ENCODE measurements at regions not wholly inside any gene's neighbourhood (a gene's known extent, or its start where the extent isn't known, plus 50 kb on each side); places are given as distances from the start of the nearest gene placed in this dataset.

DNA sequence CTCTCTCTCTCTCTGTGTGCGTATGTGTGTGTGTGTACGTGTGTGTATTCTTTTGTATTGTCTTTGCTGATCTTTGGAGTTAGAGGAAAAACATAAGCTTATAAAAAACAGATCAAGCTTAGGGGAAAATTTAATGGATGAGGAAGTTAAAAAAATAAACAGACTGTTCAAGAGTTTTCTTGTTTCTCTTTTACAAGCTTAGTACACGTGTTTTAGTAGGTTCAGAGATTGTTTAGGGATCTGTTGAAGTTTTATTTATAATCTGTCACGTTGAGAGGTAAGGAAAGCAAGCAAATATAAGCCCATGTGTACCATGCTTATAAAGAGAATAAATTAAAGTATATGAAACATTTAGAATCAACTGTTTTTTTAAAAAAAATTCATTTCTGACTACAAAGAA, 1470.3 kb upstream of the NUDT12 start:
- TF ChIP-seq, protein P1, sequence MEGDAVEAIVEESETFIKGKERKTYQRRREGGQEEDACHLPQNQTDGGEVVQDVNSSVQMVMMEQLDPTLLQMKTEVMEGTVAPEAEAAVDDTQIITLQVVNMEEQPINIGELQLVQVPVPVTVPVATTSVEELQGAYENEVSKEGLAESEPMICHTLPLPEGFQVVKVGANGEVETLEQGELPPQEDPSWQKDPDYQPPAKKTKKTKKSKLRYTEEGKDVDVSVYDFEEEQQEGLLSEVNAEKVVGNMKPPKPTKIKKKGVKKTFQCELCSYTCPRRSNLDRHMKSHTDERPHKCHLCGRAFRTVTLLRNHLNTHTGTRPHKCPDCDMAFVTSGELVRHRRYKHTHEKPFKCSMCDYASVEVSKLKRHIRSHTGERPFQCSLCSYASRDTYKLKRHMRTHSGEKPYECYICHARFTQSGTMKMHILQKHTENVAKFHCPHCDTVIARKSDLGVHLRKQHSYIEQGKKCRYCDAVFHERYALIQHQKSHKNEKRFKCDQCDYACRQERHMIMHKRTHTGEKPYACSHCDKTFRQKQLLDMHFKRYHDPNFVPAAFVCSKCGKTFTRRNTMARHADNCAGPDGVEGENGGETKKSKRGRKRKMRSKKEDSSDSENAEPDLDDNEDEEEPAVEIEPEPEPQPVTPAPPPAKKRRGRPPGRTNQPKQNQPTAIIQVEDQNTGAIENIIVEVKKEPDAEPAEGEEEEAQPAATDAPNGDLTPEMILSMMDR (IDR thresholded peaks at IDR 0.05; ENCODE audit: low read depth, low read length), result no peak
- TF ChIP-seq EZH2phosphoT487 (IDR thresholded peaks at IDR 0.05; ENCODE audit: low read depth), result no peak
